ENCODE measurements at regions not wholly inside any gene's neighbourhood (a gene's known extent, or its start where the extent isn't known, plus 50 kb on each side); places are given as distances from the start of the nearest gene placed in this dataset.
"Not testable (repeated sequence)": the region's sequence is repeated elsewhere in the genome, so short reads cannot be mapped to it uniquely, and the experiment has no call there.

DNA sequence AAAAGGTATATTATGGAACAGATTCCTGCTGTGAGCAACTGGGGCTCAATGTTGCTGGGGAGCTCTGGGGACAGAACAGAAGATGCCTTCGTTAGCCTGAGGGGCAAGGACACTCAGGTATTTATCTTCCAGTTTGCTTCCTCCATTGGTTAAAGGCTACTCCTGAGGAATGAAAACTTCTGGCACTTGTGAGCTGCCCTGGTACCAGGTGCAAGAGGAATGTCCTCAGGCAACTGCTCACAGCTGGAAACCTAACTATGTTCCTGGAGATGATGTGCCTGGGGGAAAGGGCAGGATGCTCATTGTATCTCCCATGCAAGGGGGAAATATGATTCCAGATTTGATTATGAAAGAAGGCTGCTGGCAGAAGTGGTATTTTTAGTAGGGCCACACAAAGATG is 54.0 kb upstream of the BBX start:
- no peak for DNase-seq (ENCODE audit: low read depth)

DNA sequence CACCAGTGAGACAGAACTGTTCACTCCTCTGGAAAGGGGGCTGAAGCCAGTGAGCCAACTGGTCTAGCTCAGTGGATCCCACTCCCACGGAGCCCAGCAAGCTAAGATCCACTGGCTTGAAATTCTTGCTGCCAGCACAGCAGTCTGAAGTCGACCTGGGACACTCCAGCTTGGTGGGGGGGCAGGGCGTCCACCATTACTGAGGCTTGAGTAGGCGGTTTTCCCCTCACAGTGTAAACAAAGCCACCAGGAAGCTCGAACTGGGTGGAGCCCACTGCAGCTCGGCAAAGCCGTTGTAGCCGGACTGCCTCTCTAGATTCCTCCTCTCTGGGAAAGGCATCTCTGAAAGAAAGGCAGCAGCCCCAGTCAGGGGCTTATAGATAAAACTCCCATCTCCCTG is 52.3 kb upstream of the BBX start:
- not testable (repeated sequence) for DNase-seq (ENCODE audit: low read depth)

Measured in activated T-cell treated with anti-CD3 and anti-CD28 coated beads for 24 hours (primary cell).